ENCODE measurements at regions not wholly inside any gene's neighbourhood (a gene's known extent, or its start where the extent isn't known, plus 50 kb on each side); places are given as distances from the start of the nearest gene placed in this dataset.
"Not testable (repeated sequence)": the region's sequence is repeated elsewhere in the genome, so short reads cannot be mapped to it uniquely, and the experiment has no call there.

GRCh38 chr14:43698561-43699284, 808.4 kb downstream of the FSCB start:
- DNase-seq (ENCODE audit: low read depth in 2 of 2) = not testable (repeated sequence)

- DNase-seq (ENCODE audit: low read depth in 2 of 2) = no peak
Measured at GRCh38 chr14:43697003-43697402, 810.1 kb downstream of the FSCB start.

- no peak for DNase-seq (ENCODE audit: low read depth in 2 of 2)
Measured at GRCh38 chr14:43692706-43693105, 814.4 kb downstream of the FSCB start.

GRCh38 chr14:43687921-43688320, 819.2 kb downstream of the FSCB start:
- no peak for DNase-seq (ENCODE audit: low read depth in 2 of 2)

- no peak for DNase-seq (ENCODE audit: low read depth in 2 of 2)
Measured at GRCh38 chr14:43677581-43677980, 829.5 kb downstream of the FSCB start.

- DNase-seq (ENCODE audit: low read depth in 2 of 2) = no peak
Measured at GRCh38 chr14:43674273-43674672, 832.8 kb downstream of the FSCB start.

GRCh38 chr14:43671716-43672485, 835.2 kb downstream of the FSCB start:
- DNase-seq (ENCODE audit: low read depth in 2 of 2) = no peak

- no peak for DNase-seq (ENCODE audit: low read depth in 2 of 2)
Measured at GRCh38 chr14:43669355-43669754, 837.7 kb downstream of the FSCB start.

GRCh38 chr14:43665570-43666267, 841.4 kb downstream of the FSCB start:
- no peak for DNase-seq (ENCODE audit: low read depth in 2 of 2)

- not testable (repeated sequence) for DNase-seq (ENCODE audit: low read depth in 2 of 2)
Measured at GRCh38 chr14:43655194-43655593, 851.9 kb downstream of the FSCB start.

GRCh38 chr14:43651896-43652295, 855.2 kb downstream of the FSCB start:
- DNase-seq (ENCODE audit: low read depth in 2 of 2) = no peak

- DNase-seq (ENCODE audit: low read depth in 2 of 2) = no peak
Measured at GRCh38 chr14:43651185-43651787, 855.8 kb downstream of the FSCB start.

- DNase-seq (ENCODE audit: low read depth in 2 of 2) = no peak
Measured at GRCh38 chr14:43649508-43649907, 857.6 kb downstream of the FSCB start.

GRCh38 chr14:43647302-43647701, 859.8 kb downstream of the FSCB start:
- DNase-seq (ENCODE audit: low read depth in 2 of 2) = no peak

- DNase-seq (ENCODE audit: low read depth in 2 of 2) = no peak
Measured at GRCh38 chr14:43640718-43641267, 866.3 kb downstream of the FSCB start.

- no peak for DNase-seq (ENCODE audit: low read depth in 2 of 2)
Measured at GRCh38 chr14:43625294-43625693, 881.8 kb downstream of the FSCB start.

GRCh38 chr14:43621282-43621681, 885.8 kb downstream of the FSCB start:
- no peak for DNase-seq (ENCODE audit: low read depth in 2 of 2)

- DNase-seq (ENCODE audit: low read depth in 2 of 2) = no peak
Measured at GRCh38 chr14:43595096-43595772, 911.8 kb downstream of the FSCB start.

GRCh38 chr14:43591776-43592175, 915.3 kb downstream of the FSCB start:
- DNase-seq (ENCODE audit: low read depth in 2 of 2) = no peak

GRCh38 chr14:43587183-43587582, 919.9 kb downstream of the FSCB start:
- DNase-seq (ENCODE audit: low read depth in 2 of 2) = no peak

GRCh38 chr14:43579671-43580070, 927.4 kb downstream of the FSCB start:
- no peak for DNase-seq (ENCODE audit: low read depth in 2 of 2)

Data from stimulated activated CD4-positive, alpha-beta T cell treated with anti-CD3 and anti-CD28 coated beads, Interleukin-4, amount 100 ng/mL, for 48 hours (primary cell).